B cell (primary cell): ENCODE measurements at regions not wholly inside any gene's neighbourhood (a gene's known extent, or its start where the extent isn't known, plus 50 kb on each side); places are given as distances from the start of the nearest gene placed in this dataset.

Experiments
- ATAC-seq: fragments of 200-7000 bp; cut with Tn5 transposase; one replicate; pipeline ENCODE4 v1.10.0; 2021; ENCODE audit warnings: low read depth, mild to moderate bottlenecking, moderate number of reproducible peaks, moderate library complexity
- CTCF ChIA-PET: fragments of 350-600 bp; sonication (Branson Sonifier 250); formaldehyde crosslinking; loops from one replicate; lab custom pipeline; 2021; ENCODE audit warnings: antibody characterized with exemption, inconsistent platforms; lab: Charles Lee
- POLR2A ChIA-PET: fragments of 350-600 bp; sonication (Branson Sonifier 250); formaldehyde crosslinking; loops from one replicate; lab custom pipeline; 2021; ENCODE audit warnings: antibody characterized with exemption; lab: Charles Lee
- DNase-seq: peaks from one replicate; pipeline ENCODE4 v3.0.0; 2013
- H2AFZ ChIP-seq: 2 replicates; pipeline ENCODE4 v1.6.1; 2012; ENCODE audit warnings: mild to moderate bottlenecking, low read depth, low read length; ENCODE audit not compliant: insufficient read depth, poor library complexity, severe bottlenecking
- H3K27ac ChIP-seq, 2 donors: 1 replicate in 1 of 2; 2 replicates in 1 of 2; pipeline ENCODE4 v1.5.1; 2012 to 2013; ENCODE audit warnings: low read length in 2 of 2, mild to moderate bottlenecking in 2 of 2, moderate library complexity in 1 of 2
- H3K27me3 ChIP-seq, 4 experiments: fragments of 200-600 bp in 1 of 4; sonication (generic) in 1 of 4; replicated peaks in 1 of 4; 1 replicate in 2 of 4; 2 replicates in 2 of 4; pipeline versions ENCODE4 v1.6.1 to v1.7.0; 2013 to 2016; ENCODE audit warnings: low read length in 3 of 4, mild to moderate bottlenecking in 2 of 4, mixed read lengths in 1 of 4, moderate library complexity in 1 of 4; ENCODE audit not compliant: insufficient read depth in 4 of 4, control insufficient read depth in 3 of 4; ENCODE audit errors: control extremely low read depth in 1 of 4
- H3K36me3 ChIP-seq, 2 experiments: replicated peaks in 1 of 2; 1 replicate in 1 of 2; 2 replicates in 1 of 2; pipeline versions ENCODE4 v1.6.1 to v1.7.1; 2013; ENCODE audit warnings: low read length in 1 of 2; ENCODE audit not compliant: insufficient read depth in 2 of 2, control insufficient read depth in 1 of 2; ENCODE audit errors: control extremely low read depth in 1 of 2, extremely low read depth in 1 of 2
- H3K4me1 ChIP-seq, 2 donors: fragments of 200-600 bp in 1 of 2; sonication (generic) in 1 of 2; 1 replicate in 1 of 2; 2 replicates in 1 of 2; pipeline versions ENCODE4 v1.5.1 to v1.6.1; 2013 to 2017; ENCODE audit warnings: low read length in 2 of 2; ENCODE audit not compliant: control insufficient read depth in 2 of 2, insufficient read depth in 2 of 2
- H3K4me2 ChIP-seq: replicated peaks from 2 replicates; pipeline ENCODE3; 2012; ENCODE audit warnings: mild to moderate bottlenecking, low read depth, low read length; ENCODE audit not compliant: poor library complexity, severe bottlenecking
- H3K4me3 ChIP-seq, 5 experiments: fragments of 200-600 bp in 1 of 5; sonication (generic) in 1 of 5; 1 replicate in 3 of 5; 2 replicates in 2 of 5; pipeline versions ENCODE4 v1.5.1 to v1.7.0; 2011 to 2016; ENCODE audit warnings: low read length in 4 of 5, mild to moderate bottlenecking in 4 of 5, low read depth in 2 of 5, control low read depth in 1 of 5, moderate library complexity in 1 of 5; ENCODE audit not compliant: insufficient read depth in 1 of 5; ENCODE audit errors: control extremely low read depth in 1 of 5, extremely low read depth in 1 of 5
- H3K79me2 ChIP-seq: fragments of 200-600 bp; sonication (generic); one replicate; pipeline ENCODE4 v1.6.0; 2016; ENCODE audit warnings: low read length; ENCODE audit not compliant: control insufficient read depth, insufficient read depth
- H3K9ac ChIP-seq: fragments of 200-600 bp; sonication (generic); 2 replicates; pipeline ENCODE4 v1.6.1; 2017; ENCODE audit warnings: mild to moderate bottlenecking, low read length, moderate library complexity
- H3K9me3 ChIP-seq, 3 donors: one replicate each; pipeline versions ENCODE4 v1.6.1 to v1.7.1; 2013; ENCODE audit warnings: low read length in 2 of 3; ENCODE audit not compliant: control insufficient read depth in 2 of 3, insufficient read depth in 1 of 3; ENCODE audit errors: control extremely low read depth in 1 of 3
- H4K20me1 ChIP-seq: 2 replicates; pipeline ENCODE4 v1.6.0; 2012; ENCODE audit warnings: mild to moderate bottlenecking, low read length; ENCODE audit not compliant: insufficient read depth, control insufficient read depth, poor library complexity, severe bottlenecking
- H3K27ac Mint-ChIP-seq: one replicate; pipeline ENCODE4 v1.8.0; 2021; ENCODE audit warnings: mixed read lengths
- H3K27me3 Mint-ChIP-seq: one replicate; pipeline ENCODE4 v1.8.0; 2021; ENCODE audit warnings: mixed read lengths
- H3K4me1 Mint-ChIP-seq: one replicate; pipeline ENCODE4 v1.8.0; 2021; ENCODE audit warnings: mixed read lengths
- H3K4me3 Mint-ChIP-seq: one replicate; pipeline ENCODE4 v1.8.0; 2021; ENCODE audit warnings: mixed read lengths
- H3K9me3 Mint-ChIP-seq: one replicate; pipeline ENCODE4 v1.8.0; 2022; ENCODE audit warnings: mixed read lengths; ENCODE audit not compliant: insufficient read depth
- EZH2 ChIP-seq: IDR thresholded peaks from 2 replicates; pipeline ENCODE4 v1.6.1; 2012; ENCODE audit warnings: borderline replicate concordance, low read depth, mild to moderate bottlenecking, moderate library complexity, low read length; ENCODE audit not compliant: insufficient read depth, poor library complexity, severe bottlenecking
- WGBS: methylation state at CpG from one replicate; pipeline ENCODE4 v1.1.5; 2013; ENCODE audit warnings: missing lambda C conversion rate; ENCODE audit not compliant: insufficient coverage; 5-methylcytosine and 5-hydroxymethylcytosine counted together
- intact Hi-C: fragments of 100-400 bp; cut with micrococcal nuclease; formaldehyde crosslinking; loops from one replicate; pipeline ENCODE4 v1.10.0; 2022
- TF ChIP-seq, protein P1 (sequence below): fragments of 200-600 bp; IDR thresholded peaks from one replicate; pipeline ENCODE4 v1.8.0; 2022; ENCODE audit warnings: antibody characterized with exemption, mild to moderate bottlenecking

GRCh38 chr11:23554002-23554401, 693.7 kb upstream of the CCDC179 start:
- H4K20me1 ChIP-seq: no peaks in the 10 kb centered on the region
- H3K4me1 ChIP-seq: no peaks in the 10 kb centered on the region
- no peaks in the 10 kb centered on the region for H3K27me3 ChIP-seq
- no peak overlapping the region for H2AFZ ChIP-seq
- H3K4me3 ChIP-seq: no peak overlapping the region
- POLR2A ChIA-PET: no interaction called here
- H3K79me2 ChIP-seq: no peaks in the 10 kb centered on the region
- DNase-seq: no peak
- CTCF ChIA-PET: no interaction called here
- no peaks in the 10 kb centered on the region for H3K36me3 ChIP-seq
- Mint-ChIP-seq H3K27me3 (no peaks in the 10 kb centered on the region), H3K4me3 (no peak overlapping the region), H3K4me1 (no peaks in the 10 kb centered on the region), H3K9me3 (no peaks in the 10 kb centered on the region), H3K27ac (no peak overlapping the region)
- intact Hi-C loops: no loop called here
- no peaks in the 10 kb centered on the region for H3K9me3 ChIP-seq
- H3K27ac ChIP-seq: no peak overlapping the region
- H3K4me2 ChIP-seq: no peak overlapping the region
- no peak overlapping the region for H3K9ac ChIP-seq
- no peak for ATAC-seq
- TF ChIP-seq, protein P1, sequence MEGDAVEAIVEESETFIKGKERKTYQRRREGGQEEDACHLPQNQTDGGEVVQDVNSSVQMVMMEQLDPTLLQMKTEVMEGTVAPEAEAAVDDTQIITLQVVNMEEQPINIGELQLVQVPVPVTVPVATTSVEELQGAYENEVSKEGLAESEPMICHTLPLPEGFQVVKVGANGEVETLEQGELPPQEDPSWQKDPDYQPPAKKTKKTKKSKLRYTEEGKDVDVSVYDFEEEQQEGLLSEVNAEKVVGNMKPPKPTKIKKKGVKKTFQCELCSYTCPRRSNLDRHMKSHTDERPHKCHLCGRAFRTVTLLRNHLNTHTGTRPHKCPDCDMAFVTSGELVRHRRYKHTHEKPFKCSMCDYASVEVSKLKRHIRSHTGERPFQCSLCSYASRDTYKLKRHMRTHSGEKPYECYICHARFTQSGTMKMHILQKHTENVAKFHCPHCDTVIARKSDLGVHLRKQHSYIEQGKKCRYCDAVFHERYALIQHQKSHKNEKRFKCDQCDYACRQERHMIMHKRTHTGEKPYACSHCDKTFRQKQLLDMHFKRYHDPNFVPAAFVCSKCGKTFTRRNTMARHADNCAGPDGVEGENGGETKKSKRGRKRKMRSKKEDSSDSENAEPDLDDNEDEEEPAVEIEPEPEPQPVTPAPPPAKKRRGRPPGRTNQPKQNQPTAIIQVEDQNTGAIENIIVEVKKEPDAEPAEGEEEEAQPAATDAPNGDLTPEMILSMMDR: no peak
- no peak for TF ChIP-seq EZH2
- no CpG with 5 or more reads among the region's 1 CpG for WGBS

- H3K4me1 ChIP-seq: no peaks in the 10 kb centered on the region
- no peaks in the 10 kb centered on the region for H3K9me3 Mint-ChIP-seq
- H4K20me1 ChIP-seq: no peaks in the 10 kb centered on the region
- no peak overlapping the region for H3K4me2 ChIP-seq
- H3K9me3 ChIP-seq: no peaks in the 10 kb centered on the region
- intact Hi-C loops: no loop called here
- ATAC-seq (no peak), DNase-seq (no peak)
- H3K27ac Mint-ChIP-seq: no peak overlapping the region
- H3K27me3 ChIP-seq: no peaks in the 10 kb centered on the region
- H3K9ac ChIP-seq: no peak overlapping the region
- no peak overlapping the region for H2AFZ ChIP-seq
- ChIA-PET CTCF (no interaction called here), POLR2A (no interaction called here)
- H3K4me1 Mint-ChIP-seq: no peaks in the 10 kb centered on the region
- no peak overlapping the region for H3K27ac ChIP-seq
- H3K79me2 ChIP-seq: no peaks in the 10 kb centered on the region
- TF ChIP-seq EZH2: no peak
- TF ChIP-seq, protein P1: no peak
- H3K27me3 Mint-ChIP-seq: no peaks in the 10 kb centered on the region
- no peak overlapping the region for H3K4me3 Mint-ChIP-seq
- WGBS: no CpG with 5 or more reads among the region's 1 CpG
- no peaks in the 10 kb centered on the region for H3K36me3 ChIP-seq
- H3K4me3 ChIP-seq: no peak overlapping the region
Measured at GRCh38 chr11:23555085-23555484, 694.8 kb upstream of the CCDC179 start.
